ENCODE measurements at regions not wholly inside any gene's neighbourhood (a gene's known extent, or its start where the extent isn't known, plus 50 kb on each side); places are given as distances from the start of the nearest gene placed in this dataset.

GRCh38 chr13:72293206-72293605, 426.2 kb upstream of the DACH1 start:
- no peaks in the 10 kb centered on the region for H3K27me3 ChIP-seq (ENCODE audit: control insufficient read depth in 1 of 2, insufficient read depth in 2 of 2, low read length in 2 of 2)
- DNase-seq (no peak), ATAC-seq (ENCODE audit: poor library complexity) (no peak)
- ChIA-PET CTCF (no interaction called here), POLR2A (no interaction called here)
- no peak overlapping the region for H3K27ac ChIP-seq (ENCODE audit: low read depth in 1 of 2, low read length in 2 of 2)
- no peaks in the 10 kb centered on the region for H3K36me3 Mint-ChIP-seq (ENCODE audit: low read depth)
- H3K4me3 ChIP-seq (ENCODE audit: low read length): no peak overlapping the region
- no peaks in the 10 kb centered on the region for H3K4me1 Mint-ChIP-seq (ENCODE audit: low read depth)
- peaks cover 14% of the 10 kb centered on the region for H3K9me3 Mint-ChIP-seq
- H3K36me3 ChIP-seq (ENCODE audit: insufficient read depth, low read length): no peaks in the 10 kb centered on the region
- TF ChIP-seq CTCF (IDR thresholded peaks at IDR 0.05): no peak
- H3K4me3 Mint-ChIP-seq: no peak overlapping the region
- H3K4me1 ChIP-seq (ENCODE audit: insufficient read depth, low read length): no peaks in the 10 kb centered on the region
- no peaks in the 10 kb centered on the region for H3K9me3 ChIP-seq (ENCODE audit: control insufficient read depth in 1 of 2, insufficient read depth in 1 of 2, low read length in 2 of 2)
- intact Hi-C loops (cut with DNase I, micrococcal nuclease): no loop called here
- H3K27me3 Mint-ChIP-seq: no peaks in the 10 kb centered on the region
- H3K27ac Mint-ChIP-seq: no peak overlapping the region

DNA sequence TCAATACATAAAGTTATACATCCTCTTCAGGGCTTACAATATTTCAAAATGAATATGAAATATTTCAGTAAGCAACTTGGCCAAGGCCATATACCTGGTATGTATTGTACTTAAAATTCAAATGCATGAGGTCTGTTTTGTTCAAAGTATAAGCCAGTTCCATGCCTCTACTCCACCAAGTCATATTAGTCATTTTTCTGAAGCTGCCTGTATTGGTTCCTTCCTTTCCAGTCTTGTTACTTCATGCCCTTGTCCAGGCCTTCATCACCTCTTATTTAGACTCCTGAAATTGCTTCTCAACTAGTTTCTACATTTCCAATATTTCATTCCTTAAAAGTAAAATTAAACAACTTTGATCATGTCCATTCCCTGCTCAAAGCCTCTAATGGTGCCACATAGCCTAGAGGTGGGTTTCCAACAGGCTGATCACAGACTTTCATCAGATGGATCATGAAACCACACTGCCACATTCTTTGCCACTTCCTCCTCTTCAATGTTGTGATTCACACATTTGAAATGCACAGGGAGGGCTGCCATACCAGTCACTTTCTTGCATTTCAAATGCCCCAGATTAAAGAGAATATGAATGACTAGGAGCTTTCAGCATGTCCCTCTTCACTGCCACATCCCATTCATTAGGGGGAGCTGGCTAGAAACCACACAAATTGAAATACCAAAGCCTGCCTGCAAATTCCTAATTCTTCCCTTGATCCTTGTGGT, 424.1 kb upstream of the DACH1 start:
- Histone ChIP-seq H3K4me3 (ENCODE audit: low read length) (no peak overlapping the region), H3K4me1 (ENCODE audit: insufficient read depth, low read length) (no peaks in the 10 kb centered on the region), H3K27me3 (ENCODE audit: control insufficient read depth in 1 of 2, insufficient read depth in 2 of 2, low read length in 2 of 2) (no peaks in the 10 kb centered on the region), H3K36me3 (ENCODE audit: insufficient read depth, low read length) (no peaks in the 10 kb centered on the region), H3K9me3 (ENCODE audit: control insufficient read depth in 1 of 2, insufficient read depth in 1 of 2, low read length in 2 of 2) (no peaks in the 10 kb centered on the region), H3K27ac (ENCODE audit: low read depth in 1 of 2, low read length in 2 of 2) (no peak overlapping the region)
- Mint-ChIP-seq H3K4me1 (ENCODE audit: low read depth) (no peaks in the 10 kb centered on the region), H3K36me3 (ENCODE audit: low read depth) (no peaks in the 10 kb centered on the region), H3K27me3 (no peaks in the 10 kb centered on the region), H3K4me3 (no peak overlapping the region), H3K9me3 (peaks cover 14% of the 10 kb centered on the region), H3K27ac (no peak overlapping the region)
- DNase-seq: no peak
- CTCF ChIA-PET: no interaction called here
- no peak for TF ChIP-seq CTCF (IDR thresholded peaks at IDR 0.05)
- intact Hi-C loops (cut with DNase I, micrococcal nuclease): no loop called here
- no peak for ATAC-seq (ENCODE audit: poor library complexity)
- POLR2A ChIA-PET: no interaction called here

DNA sequence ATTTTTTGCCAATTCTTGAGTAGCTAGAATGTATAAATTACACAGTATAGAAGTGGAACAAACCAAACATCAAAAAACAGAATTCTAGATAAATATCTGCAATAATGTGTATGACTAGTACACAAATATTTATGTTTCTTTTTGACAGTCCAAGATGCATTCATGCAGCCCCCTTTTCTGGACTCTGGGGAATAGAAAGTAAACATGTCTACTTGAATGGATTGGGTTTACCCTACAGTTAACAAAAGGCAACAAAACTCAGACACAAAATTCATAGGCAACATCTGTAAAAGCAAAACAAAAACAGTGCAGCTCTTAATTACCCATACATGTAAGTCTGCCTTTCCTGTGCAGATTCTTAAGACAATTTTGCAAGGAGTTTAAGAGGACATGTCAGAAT, 419.4 kb upstream of the DACH1 start:
- no peak for ATAC-seq (ENCODE audit: poor library complexity)
- Mint-ChIP-seq H3K27me3 (no peaks in the 10 kb centered on the region), H3K9me3 (peaks cover 3% of the 10 kb centered on the region), H3K36me3 (ENCODE audit: low read depth) (no peaks in the 10 kb centered on the region), H3K4me3 (no peak overlapping the region), H3K4me1 (ENCODE audit: low read depth) (no peaks in the 10 kb centered on the region), H3K27ac (no peak overlapping the region)
- ChIA-PET CTCF (no interaction called here), POLR2A (no interaction called here)
- H3K4me1 ChIP-seq (ENCODE audit: insufficient read depth, low read length): no peaks in the 10 kb centered on the region
- no peaks in the 10 kb centered on the region for H3K27me3 ChIP-seq (ENCODE audit: control insufficient read depth in 1 of 2, insufficient read depth in 2 of 2, low read length in 2 of 2)
- H3K9me3 ChIP-seq (ENCODE audit: control insufficient read depth in 1 of 2, insufficient read depth in 1 of 2, low read length in 2 of 2): no peaks in the 10 kb centered on the region
- no peak overlapping the region for H3K4me3 ChIP-seq (ENCODE audit: low read length)
- intact Hi-C loops (cut with DNase I, micrococcal nuclease): no loop called here
- H3K27ac ChIP-seq (ENCODE audit: low read depth in 1 of 2, low read length in 2 of 2): no peak overlapping the region
- DNase-seq: no peak
- TF ChIP-seq CTCF (IDR thresholded peaks at IDR 0.05): no peak
- no peaks in the 10 kb centered on the region for H3K36me3 ChIP-seq (ENCODE audit: insufficient read depth, low read length)
